Astrocyte of the spinal cord (primary cell): ENCODE measurements at regions not wholly inside any gene's neighbourhood (a gene's known extent, or its start where the extent isn't known, plus 50 kb on each side); places are given as distances from the start of the nearest gene placed in this dataset.
"Not testable (repeated sequence)": the region's sequence is repeated elsewhere in the genome, so short reads cannot be mapped to it uniquely, and the experiment has no call there.

Source experiments
- DNase-seq: peaks from one replicate; pipeline ENCODE4 v3.0.0; 2011; ENCODE audit warnings: low read depth, low spot score
- H3K4me3 ChIP-seq: 2 replicates; pipeline ENCODE4 v1.5.1; 2011; ENCODE audit warnings: low read depth, mild to moderate bottlenecking, low read length, moderate library complexity
- in situ Hi-C: cut with HindIII; loops from 2 replicates; pipeline ENCODE4 v1.10.0; 2017; ENCODE audit warnings: low sequenced_read_pairs
- TF ChIP-seq, protein P1 (sequence below): IDR thresholded peaks from 2 replicates; pipeline ENCODE4 v1.5.1; 2012; ENCODE audit warnings: low read depth, mild to moderate bottlenecking, low read length, inconsistent platforms

GRCh38 chr5:162948677-162949076 lies 488.7 kb upstream of the CCNG1 start:
- TF ChIP-seq, protein P1, sequence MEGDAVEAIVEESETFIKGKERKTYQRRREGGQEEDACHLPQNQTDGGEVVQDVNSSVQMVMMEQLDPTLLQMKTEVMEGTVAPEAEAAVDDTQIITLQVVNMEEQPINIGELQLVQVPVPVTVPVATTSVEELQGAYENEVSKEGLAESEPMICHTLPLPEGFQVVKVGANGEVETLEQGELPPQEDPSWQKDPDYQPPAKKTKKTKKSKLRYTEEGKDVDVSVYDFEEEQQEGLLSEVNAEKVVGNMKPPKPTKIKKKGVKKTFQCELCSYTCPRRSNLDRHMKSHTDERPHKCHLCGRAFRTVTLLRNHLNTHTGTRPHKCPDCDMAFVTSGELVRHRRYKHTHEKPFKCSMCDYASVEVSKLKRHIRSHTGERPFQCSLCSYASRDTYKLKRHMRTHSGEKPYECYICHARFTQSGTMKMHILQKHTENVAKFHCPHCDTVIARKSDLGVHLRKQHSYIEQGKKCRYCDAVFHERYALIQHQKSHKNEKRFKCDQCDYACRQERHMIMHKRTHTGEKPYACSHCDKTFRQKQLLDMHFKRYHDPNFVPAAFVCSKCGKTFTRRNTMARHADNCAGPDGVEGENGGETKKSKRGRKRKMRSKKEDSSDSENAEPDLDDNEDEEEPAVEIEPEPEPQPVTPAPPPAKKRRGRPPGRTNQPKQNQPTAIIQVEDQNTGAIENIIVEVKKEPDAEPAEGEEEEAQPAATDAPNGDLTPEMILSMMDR: no peak
- no peak for DNase-seq
- in situ Hi-C loops: no loop called here

GRCh38 chr5:162956570-162956969 lies 480.8 kb upstream of the CCNG1 start:
- no peak overlapping the region for H3K4me3 ChIP-seq
- DNase-seq: no peak
- TF ChIP-seq, protein P1: no peak
- in situ Hi-C loops: no loop called here

More at GRCh38 chr5:162948677-162949076, 488.7 kb upstream of the CCNG1 start:
- H3K4me3 ChIP-seq: no peak overlapping the region

GRCh38 chr5:162964144-162964543 lies 473.3 kb upstream of the CCNG1 start:
- DNase-seq, H3K4me3 ChIP-seq, in situ Hi-C loops: not testable (repeated sequence)

GRCh38 chr5:162990063-162990462 lies 447.3 kb upstream of the CCNG1 start:
- TF ChIP-seq, protein P1: no peak
- in situ Hi-C loops: no loop called here
- no peak overlapping the region for H3K4me3 ChIP-seq
- DNase-seq: no peak

- in situ Hi-C loops: no loop called here
- no peak overlapping the region for H3K4me3 ChIP-seq
- no peak for DNase-seq
- TF ChIP-seq, protein P1: no peak
Observed at GRCh38 chr5:162990856-162991497, 446.4 kb upstream of the CCNG1 start.

DNA sequence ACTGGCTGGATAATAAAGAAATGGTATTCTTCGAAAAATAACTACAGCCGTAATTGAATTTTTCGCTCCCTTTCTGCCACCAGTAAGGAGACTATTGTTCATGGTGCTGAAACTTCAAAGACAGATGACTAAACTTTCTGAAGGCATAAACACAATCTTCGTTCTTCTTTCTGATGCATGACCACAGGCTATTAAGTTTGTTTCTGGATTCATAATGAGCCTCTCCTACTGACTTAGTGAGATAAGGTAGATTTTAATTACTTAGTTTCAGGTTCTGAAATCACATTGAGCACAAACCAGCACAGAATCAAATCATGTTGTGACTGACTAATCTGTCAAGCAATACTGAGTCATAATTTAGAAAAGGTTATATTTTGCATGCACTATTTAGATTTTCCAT lies 441.8 kb upstream of the CCNG1 start:
- H3K4me3 ChIP-seq: no peak overlapping the region

DNA sequence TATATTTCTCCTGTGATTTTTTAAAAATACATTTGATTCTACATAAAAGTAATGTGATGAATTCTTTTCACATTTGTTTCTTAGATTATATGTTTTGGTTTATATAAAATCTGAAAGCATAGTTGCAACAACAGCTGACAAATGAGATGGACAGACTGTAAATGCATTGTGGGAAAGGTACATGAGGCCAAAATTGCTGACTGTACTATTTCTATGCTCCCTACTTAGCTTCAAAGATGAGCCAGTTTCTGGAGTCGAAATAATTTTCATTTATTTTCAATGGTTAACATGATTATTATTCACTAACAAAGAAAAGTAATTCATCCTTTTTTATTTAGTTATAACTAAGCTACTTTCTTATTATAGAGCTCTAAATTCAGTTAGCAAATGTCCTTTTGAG lies 441.3 kb upstream of the CCNG1 start:
- TF ChIP-seq, protein P1: no peak
- in situ Hi-C loops: no loop called here
- H3K4me3 ChIP-seq: no peak overlapping the region
- no peak for DNase-seq

More for the DNA sequence above, 441.8 kb upstream of the CCNG1 start:
- DNase-seq: no peak
- in situ Hi-C loops: no loop called here
- TF ChIP-seq, protein P1: no peak
